Embryonic facial prominence (tissue), 1 donor: ENCODE measurements at regions not wholly inside any gene's neighbourhood (a gene's known extent, or its start where the extent isn't known, plus 50 kb on each side); places are given as distances from the start of the nearest gene placed in this dataset.
"Not testable (repeated sequence)": the region's sequence is repeated elsewhere in the genome, so short reads cannot be mapped to it uniquely, and the experiment has no call there.

Source experiments
- DNase-seq: peaks from one replicate; pipeline ENCODE4 v3.0.0-alpha.2; 2016; ENCODE audit errors: extremely low spot score

DNA sequence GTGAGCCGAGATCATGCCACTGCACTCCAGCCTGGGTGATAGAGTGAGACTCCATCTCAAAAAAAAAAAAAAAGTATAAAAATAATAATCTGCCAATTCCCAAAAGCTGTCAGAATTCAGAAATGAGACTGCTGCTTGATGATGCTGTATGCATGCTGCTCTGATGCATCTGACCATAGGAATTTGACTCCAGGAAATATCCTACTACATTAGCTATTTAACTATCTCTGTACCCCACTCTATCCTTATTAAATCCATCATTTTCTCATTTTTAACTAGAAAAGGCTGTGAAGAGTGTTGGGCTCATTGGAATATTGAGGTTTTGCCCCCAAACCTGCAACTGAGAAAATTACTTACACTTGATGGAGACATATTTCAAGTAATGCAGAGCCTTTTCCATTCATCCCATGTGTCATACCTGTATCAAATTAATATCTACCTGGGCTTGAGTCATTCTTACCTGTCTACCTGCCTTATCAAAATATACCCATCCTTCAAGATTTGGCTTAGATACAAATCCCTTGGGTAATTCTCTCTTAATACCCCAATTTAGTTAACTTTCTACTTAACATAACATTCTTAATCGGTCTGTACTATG is 135.2 kb upstream of the PREP start:
- no peak for DNase-seq

- peak; percentile 16 for DNase-seq
Observed at GRCh38 chr6:105536961-105537360, 134.1 kb upstream of the PREP start.

GRCh38 chr6:105533301-105533700 is 130.4 kb upstream of the PREP start:
- no peak for DNase-seq

- no peak for DNase-seq
Observed at GRCh38 chr6:105526225-105526872, 123.5 kb upstream of the PREP start.

DNA sequence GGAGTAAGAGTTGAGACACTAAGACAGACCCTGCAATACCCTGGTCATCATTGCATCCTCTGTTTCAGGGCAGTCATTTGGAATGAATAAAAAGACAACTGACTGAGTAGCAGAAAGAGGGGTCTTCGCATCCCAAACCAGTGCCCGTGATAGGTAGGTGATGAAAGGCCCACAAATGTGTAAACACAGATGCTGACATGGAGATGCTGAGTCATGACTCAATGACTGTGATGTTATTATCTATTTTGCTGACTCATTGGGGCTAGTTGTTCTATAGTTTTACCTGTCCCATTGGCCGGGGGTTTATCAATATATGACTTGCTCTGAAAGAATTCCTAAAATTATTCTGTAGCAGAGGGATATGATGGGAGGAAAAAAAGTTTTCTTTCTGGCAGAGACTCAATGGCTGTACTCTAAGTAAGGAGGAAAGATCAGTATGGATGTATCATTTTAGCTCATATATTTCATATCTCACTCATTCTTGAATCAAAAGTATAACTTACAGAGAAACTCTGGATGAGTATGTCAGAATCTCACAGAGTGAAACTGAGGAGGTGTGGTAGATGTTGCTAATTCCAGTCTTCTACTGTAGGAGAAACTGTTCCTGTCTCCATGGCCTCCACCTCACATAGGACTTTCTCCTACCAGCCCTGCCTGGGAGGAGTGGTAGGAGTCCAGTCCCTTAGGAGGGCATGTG is 119.9 kb upstream of the PREP start:
- no peak for DNase-seq

DNA sequence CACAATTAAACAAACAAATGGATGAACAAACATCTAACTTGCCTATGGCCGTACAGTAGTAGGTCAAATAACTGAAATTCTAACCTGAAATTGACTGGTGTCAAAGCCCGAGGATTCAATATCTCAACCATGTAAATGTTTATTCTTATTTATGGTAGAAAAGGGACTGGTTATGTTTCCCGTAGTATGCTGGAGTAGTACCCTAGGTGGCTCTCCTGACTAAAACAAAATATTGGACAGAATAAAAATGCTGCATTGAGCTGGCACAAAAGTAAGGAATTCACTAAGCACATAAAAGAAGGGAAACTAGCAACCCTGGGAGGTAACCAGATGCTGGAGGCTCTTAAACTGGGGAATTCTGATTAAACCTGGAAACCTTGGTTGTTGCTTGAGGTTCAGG is 117.1 kb upstream of the PREP start:
- no peak for DNase-seq

GRCh38 chr6:105518993-105519392 is 116.1 kb upstream of the PREP start:
- DNase-seq: not testable (repeated sequence)

DNA sequence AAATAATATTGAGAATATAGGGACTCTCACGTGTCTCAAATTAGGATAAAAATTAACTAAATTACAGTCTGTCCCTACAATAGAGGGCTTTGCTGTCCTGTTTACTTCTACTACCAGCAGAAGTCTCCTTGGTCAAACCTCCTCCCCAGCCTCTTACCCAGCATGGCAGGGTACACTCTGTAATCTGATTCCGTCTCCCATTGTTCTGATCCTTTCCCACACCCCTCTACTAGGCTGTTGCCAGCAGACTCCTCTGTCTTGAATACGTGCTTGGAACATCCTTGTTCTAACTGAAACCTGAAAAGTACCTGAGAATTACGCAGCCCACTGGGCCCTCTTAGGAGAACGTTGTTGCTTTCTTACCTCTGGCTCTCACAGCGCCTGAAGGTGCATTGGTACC is 112.2 kb upstream of the PREP start:
- no peak for DNase-seq

DNA sequence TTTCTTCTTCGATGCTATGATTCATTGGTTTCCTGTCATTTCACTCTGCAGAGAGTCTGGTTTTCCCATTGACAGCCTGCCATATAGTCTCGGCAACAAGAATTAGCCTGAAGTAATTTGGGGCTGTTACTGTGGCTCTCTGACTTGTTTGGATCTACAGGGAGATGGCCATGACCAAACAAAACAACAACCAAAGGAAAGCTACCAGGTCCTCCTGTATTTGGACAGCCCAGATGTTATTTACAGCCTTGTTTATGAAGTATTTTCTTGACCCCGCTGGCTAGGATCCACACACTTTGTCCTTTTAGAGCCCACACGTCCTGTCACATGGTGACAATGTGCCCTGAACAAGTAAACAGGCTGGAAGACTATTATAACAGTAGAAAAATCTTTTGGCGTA is 111.4 kb upstream of the PREP start:
- DNase-seq: no peak

DNA sequence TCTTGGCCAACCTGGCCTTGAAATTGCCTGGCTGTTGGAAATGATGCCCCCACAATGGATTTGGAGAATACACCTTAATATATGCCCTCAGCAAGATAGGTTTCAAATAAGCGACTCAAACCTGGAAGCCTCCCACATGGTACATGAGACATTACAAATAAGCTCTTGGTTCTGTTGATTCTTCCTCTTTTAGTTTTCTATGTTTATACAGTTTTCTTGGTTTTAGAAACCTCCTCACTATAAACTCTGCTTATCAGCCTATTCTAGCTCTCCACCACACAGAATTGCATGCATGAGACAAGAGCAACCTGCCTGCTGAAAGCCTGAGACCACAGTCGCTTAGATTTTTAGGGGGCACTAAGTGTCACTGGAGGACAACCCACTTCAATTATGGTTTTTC is 108.8 kb upstream of the PREP start:
- no peak for DNase-seq

GRCh38 chr6:105510746-105511145 is 107.9 kb upstream of the PREP start:
- no peak for DNase-seq

- DNase-seq: no peak
Observed at GRCh38 chr6:105509506-105510331, 106.8 kb upstream of the PREP start.

- DNase-seq: no peak
Observed at GRCh38 chr6:105507811-105508210, 104.9 kb upstream of the PREP start.

DNA sequence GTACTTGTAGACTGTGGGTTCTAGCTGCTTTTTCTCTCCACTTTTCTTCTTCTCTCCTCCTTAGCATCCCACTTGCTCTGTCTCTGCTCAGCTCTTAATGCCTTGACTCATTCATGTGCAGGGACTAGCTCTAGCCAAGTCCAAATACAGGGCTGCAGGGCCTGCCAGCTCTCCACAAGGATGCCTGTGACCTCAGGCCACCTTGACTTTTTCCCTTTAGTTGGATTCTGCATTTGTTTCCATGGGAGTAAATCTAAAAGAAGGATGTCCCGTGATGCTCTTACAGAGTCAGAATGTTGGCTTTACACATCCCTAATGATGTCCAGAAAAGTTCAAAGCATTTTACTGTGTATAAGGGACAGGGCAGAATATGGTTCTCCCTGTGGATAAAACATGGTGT is 101.8 kb upstream of the PREP start:
- no peak for DNase-seq

GRCh38 chr6:105503641-105504040 is 100.8 kb upstream of the PREP start:
- DNase-seq: no peak

DNA sequence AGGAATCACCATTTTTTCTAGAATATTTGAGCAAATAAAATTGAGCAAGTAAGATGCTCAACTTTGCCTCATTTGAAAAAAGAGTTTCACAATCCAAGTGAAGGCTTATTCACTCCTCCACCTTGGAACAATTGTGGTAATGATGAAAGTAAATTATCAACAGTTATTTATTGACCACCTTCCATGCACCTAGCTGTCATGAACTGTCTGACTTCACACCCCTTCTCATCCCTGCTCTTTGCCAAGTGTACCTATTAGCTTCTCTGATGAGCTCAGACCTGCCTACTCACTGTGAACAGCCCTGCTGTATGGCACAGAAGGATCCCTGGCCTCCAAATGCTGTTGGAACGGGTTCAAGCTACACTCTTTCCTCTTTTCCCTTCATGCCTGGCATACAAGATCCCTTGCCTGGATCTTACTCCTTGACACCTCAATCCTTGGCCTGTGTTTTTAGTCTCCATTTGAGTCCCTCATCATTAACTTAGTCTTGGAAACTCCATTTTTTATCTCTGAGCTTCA is 99.0 kb upstream of the PREP start:
- DNase-seq: no peak

DNA sequence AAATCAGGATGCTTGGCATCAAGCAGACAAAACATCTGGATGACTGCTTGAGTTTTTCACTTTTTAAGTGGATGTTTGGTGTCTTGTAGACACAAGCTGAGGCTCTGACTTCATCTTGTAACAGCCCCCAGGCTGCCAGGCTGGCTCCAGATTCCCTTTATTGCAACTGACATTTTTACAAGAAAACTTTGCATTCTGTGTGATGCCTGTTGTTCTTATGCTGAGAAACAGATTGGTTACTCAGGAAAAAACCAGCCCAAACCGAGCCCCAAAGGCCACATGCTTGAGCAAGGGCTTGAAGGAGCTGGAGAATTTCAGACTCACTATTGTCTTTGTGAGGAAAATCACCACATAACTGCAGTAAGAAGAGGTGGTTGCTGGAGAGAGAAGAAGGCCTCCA is 98.4 kb upstream of the PREP start:
- no peak for DNase-seq

GRCh38 chr6:105500693-105501092 is 97.8 kb upstream of the PREP start:
- no peak for DNase-seq

GRCh38 chr6:105499931-105500330 is 97.0 kb upstream of the PREP start:
- DNase-seq: no peak

DNA sequence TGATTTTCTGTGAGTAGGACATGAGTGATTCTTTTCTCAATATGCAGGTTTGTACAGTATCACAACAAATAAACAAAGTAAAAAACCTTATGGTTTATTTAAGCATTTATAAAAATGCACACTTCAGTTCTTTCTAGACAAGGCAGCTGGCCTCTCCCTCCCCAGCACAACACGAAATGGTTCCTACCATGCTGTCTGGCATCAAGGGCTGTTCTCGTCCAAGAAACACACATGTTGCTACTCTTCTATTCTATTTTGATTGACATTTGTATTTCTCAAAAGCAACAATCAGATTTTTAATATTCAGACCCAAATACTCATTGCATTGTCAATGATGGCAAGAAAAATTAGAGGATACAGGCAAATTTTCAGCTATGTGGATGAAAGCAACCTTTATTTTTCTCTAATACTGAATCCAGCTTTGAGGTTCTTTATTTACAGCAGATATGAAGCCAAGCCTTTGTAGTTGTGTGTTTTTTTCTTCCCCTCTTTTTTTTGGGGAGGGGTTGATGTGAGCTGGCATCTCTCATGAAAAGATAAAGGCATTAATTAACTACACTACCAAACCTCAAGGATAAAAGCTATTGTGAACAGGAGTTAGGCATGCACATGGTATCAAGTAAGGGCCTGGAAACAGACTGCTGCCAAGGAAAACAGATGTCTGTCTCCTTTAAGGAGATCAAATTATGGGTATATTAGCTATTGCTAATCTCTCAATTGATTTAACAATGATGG is 96.4 kb upstream of the PREP start:
- no peak for DNase-seq

DNA sequence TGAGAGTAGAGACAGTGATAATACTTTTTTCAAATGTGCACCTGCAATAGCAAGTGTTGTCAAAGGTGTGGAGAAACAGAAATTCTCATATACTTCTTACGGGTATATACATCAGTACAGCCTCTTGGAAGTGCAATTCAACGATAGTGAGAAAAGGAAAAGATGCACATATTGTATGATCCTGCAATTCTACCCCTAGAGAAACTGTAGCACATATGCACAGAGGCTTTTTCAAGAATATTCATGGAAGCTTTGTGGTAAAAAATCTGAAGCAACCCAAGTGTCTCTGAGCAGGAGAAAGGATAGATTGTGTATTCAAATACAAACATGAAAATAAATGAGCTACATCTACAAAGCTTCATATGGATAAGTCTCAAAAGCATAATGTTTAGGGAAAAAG is 94.7 kb upstream of the PREP start:
- DNase-seq: no peak

- no peak for DNase-seq
Observed at GRCh38 chr6:105495515-105495914, 92.6 kb upstream of the PREP start.
